Loucy (cell line): ENCODE measurements at regions not wholly inside any gene's neighbourhood (a gene's known extent, or its start where the extent isn't known, plus 50 kb on each side); places are given as distances from the start of the nearest gene placed in this dataset.
A peak's percentile ranks its signal among the peaks of the same experiment; 100 is the strongest.

Experiments
- H2AFZ ChIP-seq: fragments of 200-600 bp; sonication (generic); 2 replicates; pipeline ENCODE4 v1.6.0; 2016; ENCODE audit warnings: antibody characterized with exemption, mild to moderate bottlenecking, low read length, moderate library complexity
- H3F3A ChIP-seq: fragments of 200-600 bp; 2 replicates; pipeline ENCODE4 v1.6.0; 2016; ENCODE audit warnings: antibody characterized with exemption, low read depth, mild to moderate bottlenecking
- H3K27me3 ChIP-seq: fragments of 200-600 bp; sonication (generic); 2 replicates; pipeline ENCODE4 v1.6.1; 2014; ENCODE audit warnings: low read length, mild to moderate bottlenecking; ENCODE audit not compliant: insufficient read depth, poor library complexity, severe bottlenecking
- H3K36me3 ChIP-seq: fragments of 200-600 bp; sonication (generic); 2 replicates; pipeline ENCODE4 v1.6.1; 2016; ENCODE audit warnings: low read length; ENCODE audit not compliant: insufficient read depth
- H3K4me1 ChIP-seq: fragments of 200-600 bp; sonication (generic); 2 replicates; pipeline ENCODE4 v1.5.1; 2014; ENCODE audit warnings: low read length, mild to moderate bottlenecking; ENCODE audit not compliant: insufficient read depth, poor library complexity, severe bottlenecking
- H3K4me2 ChIP-seq: fragments of 200-600 bp; sonication (generic); 2 replicates; pipeline ENCODE4 v1.6.0; 2014; ENCODE audit warnings: antibody characterized with exemption, low read length, low read depth, mild to moderate bottlenecking; ENCODE audit not compliant: poor library complexity, severe bottlenecking
- H3K4me3 ChIP-seq: fragments of 200-600 bp; sonication (generic); 2 replicates; pipeline ENCODE4 v1.5.1; 2014; ENCODE audit warnings: low read length, mild to moderate bottlenecking, mixed read lengths; ENCODE audit not compliant: poor library complexity, severe bottlenecking
- H3K79me2 ChIP-seq: fragments of 200-600 bp; sonication (generic); 2 replicates; pipeline ENCODE4 v1.6.1; 2014; ENCODE audit warnings: low read length; ENCODE audit not compliant: insufficient read depth
- H3K9ac ChIP-seq: fragments of 200-600 bp; sonication (generic); 2 replicates; pipeline ENCODE4 v1.6.0; 2014; ENCODE audit warnings: mild to moderate bottlenecking, low read depth, low read length, moderate library complexity; ENCODE audit not compliant: poor library complexity, severe bottlenecking
- H3K9me2 ChIP-seq: fragments of 200-600 bp; sonication (generic); replicated peaks from 2 replicates; pipeline ENCODE4 v1.6.1; 2016; ENCODE audit warnings: low read depth, low read length, mixed read lengths
- H3K9me3 ChIP-seq: fragments of 200-600 bp; sonication (generic); 2 replicates; pipeline ENCODE4 v1.6.1; 2014; ENCODE audit warnings: mild to moderate bottlenecking, antibody characterized with exemption, low read length, low read depth; ENCODE audit not compliant: insufficient read depth
- H4K20me1 ChIP-seq: fragments of 200-600 bp; sonication (generic); 2 replicates; pipeline ENCODE4 v1.6.0; 2014; ENCODE audit warnings: antibody characterized with exemption, low read length, mild to moderate bottlenecking; ENCODE audit not compliant: insufficient read depth, poor library complexity, severe bottlenecking
- CTCF ChIP-seq: fragments of 200-600 bp; sonication (generic); conservative IDR thresholded peaks from 2 replicates; pipeline ENCODE4 v1.5.1; 2014; ENCODE audit warnings: mild to moderate bottlenecking, antibody characterized with exemption, low read length
- EZH2phosphoT487 ChIP-seq: fragments of 200-600 bp; IDR thresholded peaks from 2 replicates; pipeline ENCODE4 v1.6.1; 2018; ENCODE audit warnings: antibody characterized with exemption, mild to moderate bottlenecking, moderate library complexity, borderline replicate concordance

GRCh38 chr12:89862511-89863445 is 154.1 kb upstream of the ATP2B1 start:
- Histone ChIP-seq H3K4me3 (peak overlapping the region; percentile 12), H3K4me2 (peak overlapping the region; percentile 38), H3K27me3 (no peaks in the 10 kb centered on the region), H3K9ac (no peak overlapping the region), H3K4me1 (peaks cover 22% of the 10 kb centered on the region), H3K36me3 (no peaks in the 10 kb centered on the region), H3F3A (no peaks in the 10 kb centered on the region), H3K79me2 (no peaks in the 10 kb centered on the region), H3K9me3 (no peaks in the 10 kb centered on the region), H2AFZ (peak overlapping the region; percentile 76), H4K20me1 (no peaks in the 10 kb centered on the region), H3K9me2 (no peaks in the 10 kb centered on the region)
- no peak for TF ChIP-seq CTCF
- TF ChIP-seq EZH2phosphoT487: no peak

- Histone ChIP-seq H2AFZ (no peak overlapping the region), H3K9me2 (no peaks in the 10 kb centered on the region)
These were observed 152.4 kb upstream of the ATP2B1 start for GRCh38 chr12:89861086-89861485.

GRCh38 chr12:89859508-89860220 is 151.0 kb upstream of the ATP2B1 start:
- H3K27me3 ChIP-seq: no peaks in the 10 kb centered on the region
- no peak overlapping the region for H3K4me2 ChIP-seq
- H3K4me3 ChIP-seq: no peak overlapping the region
- H2AFZ ChIP-seq: no peak overlapping the region
- TF ChIP-seq EZH2phosphoT487 (no peak), CTCF (no peak)
- no peaks in the 10 kb centered on the region for H3K9me3 ChIP-seq
- H3K79me2 ChIP-seq: no peaks in the 10 kb centered on the region
- H4K20me1 ChIP-seq: no peaks in the 10 kb centered on the region
- H3F3A ChIP-seq: no peaks in the 10 kb centered on the region
- H3K4me1 ChIP-seq: peaks cover 33% of the 10 kb centered on the region
- no peak overlapping the region for H3K9ac ChIP-seq
- H3K9me2 ChIP-seq: no peaks in the 10 kb centered on the region
- H3K36me3 ChIP-seq: no peaks in the 10 kb centered on the region

More at GRCh38 chr12:89861086-89861485, 152.4 kb upstream of the ATP2B1 start:
- TF ChIP-seq EZH2phosphoT487 (no peak), CTCF (no peak)
- Histone ChIP-seq H4K20me1 (no peaks in the 10 kb centered on the region), H3K4me2 (no peak overlapping the region), H3K4me1 (peaks cover 30% of the 10 kb centered on the region), H3K27me3 (no peaks in the 10 kb centered on the region), H3K79me2 (no peaks in the 10 kb centered on the region), H3F3A (no peaks in the 10 kb centered on the region), H3K9me3 (no peaks in the 10 kb centered on the region), H3K4me3 (no peak overlapping the region), H3K36me3 (no peaks in the 10 kb centered on the region), H3K9ac (no peak overlapping the region)
